Progenitor cell of endocrine pancreas (in vitro differentiated cells): ENCODE measurements at regions not wholly inside any gene's neighbourhood (a gene's known extent, or its start where the extent isn't known, plus 50 kb on each side); places are given as distances from the start of the nearest gene placed in this dataset.
A peak's percentile ranks its signal among the peaks of the same experiment; 100 is the strongest.

Experiments
- DNase-seq: peaks from one replicate; pipeline ENCODE4 v3.0.0; 2021; ENCODE audit warnings: low spot score; ENCODE audit not compliant: unreplicated experiment
- H3K27ac Mint-ChIP-seq: 2 replicates; pipeline ENCODE4 v1.8.0; 2021; ENCODE audit warnings: mild to moderate bottlenecking, moderate library complexity, mixed read lengths
- H3K27me3 Mint-ChIP-seq: 2 replicates; pipeline ENCODE4 v1.8.0; 2021; ENCODE audit warnings: mixed read lengths
- H3K36me3 Mint-ChIP-seq: 2 replicates; pipeline ENCODE4 v1.8.0; 2022; ENCODE audit warnings: mixed read lengths; ENCODE audit not compliant: insufficient read depth
- H3K4me1 Mint-ChIP-seq: 2 replicates; pipeline ENCODE4 v1.8.0; 2021; ENCODE audit warnings: low read depth, mixed read lengths
- H3K4me3 Mint-ChIP-seq: 2 replicates; pipeline ENCODE4 v1.8.0; 2021; ENCODE audit warnings: low read depth, mild to moderate bottlenecking, moderate library complexity, mixed read lengths
- H3K9me3 Mint-ChIP-seq: 2 replicates; pipeline ENCODE4 v1.8.0; 2021; ENCODE audit warnings: low read depth, mixed read lengths
- CTCF ChIP-seq: fragments of 200-600 bp; sonication (generic); IDR thresholded peaks from one replicate; pipeline ENCODE4 v1.5.0; 2021; ENCODE audit warnings: antibody characterized with exemption, mild to moderate bottlenecking; ENCODE audit not compliant: unreplicated experiment

DNA sequence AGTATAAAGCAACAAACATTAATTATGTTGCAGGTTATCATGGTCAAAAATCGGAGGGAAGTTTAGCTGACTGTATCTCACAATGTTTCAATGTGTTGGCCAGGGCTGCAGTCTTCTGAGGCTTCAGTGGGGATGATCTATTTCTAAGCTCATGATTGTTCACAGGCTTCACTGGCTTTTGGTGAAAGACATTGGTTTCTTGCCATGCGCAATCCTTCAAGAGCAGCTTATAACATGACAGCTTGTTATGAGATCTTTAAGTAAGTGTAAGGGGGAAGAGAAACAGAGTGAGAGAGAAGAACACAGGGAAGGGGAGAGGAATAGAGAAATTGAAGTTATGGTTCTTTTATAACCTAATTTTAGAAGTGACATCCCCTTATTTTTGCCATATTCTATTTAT, 385.9 kb upstream of the CHD1 start:
- Mint-ChIP-seq H3K4me3 (no peak overlapping the region), H3K4me1 (peaks cover under 1% of the 10 kb centered on the region), H3K27ac (no peak overlapping the region), H3K36me3 (peaks cover 2% of the 10 kb centered on the region), H3K27me3 (no peaks in the 10 kb centered on the region), H3K9me3 (peaks cover 5% of the 10 kb centered on the region)
- no peak for DNase-seq
- TF ChIP-seq CTCF, result no peak

DNA sequence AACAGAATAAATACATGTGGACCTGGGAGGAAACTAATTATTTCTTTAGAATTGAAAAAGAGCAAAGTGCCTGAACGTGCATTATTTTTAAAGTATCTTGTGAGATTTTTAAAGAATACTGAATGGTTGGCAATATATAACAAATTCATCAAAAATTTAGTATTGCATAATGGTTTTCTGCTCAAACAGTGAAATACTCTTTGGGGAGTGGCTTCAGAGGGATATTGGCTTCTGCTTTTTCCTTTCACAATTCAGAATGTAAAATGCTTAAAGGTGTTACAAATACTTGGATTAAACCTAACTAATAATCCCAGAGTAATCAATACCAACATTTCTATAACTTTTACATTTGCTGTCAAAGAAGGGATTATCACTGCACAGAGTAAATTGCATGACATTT, 379.3 kb upstream of the CHD1 start:
- H3K4me3 Mint-ChIP-seq, result no peak overlapping the region
- H3K4me1 Mint-ChIP-seq, result peaks cover 8% of the 10 kb centered on the region
- no peaks in the 10 kb centered on the region for H3K27me3 Mint-ChIP-seq
- no peak for DNase-seq
- H3K9me3 Mint-ChIP-seq, result no peaks in the 10 kb centered on the region
- H3K27ac Mint-ChIP-seq, result no peak overlapping the region
- H3K36me3 Mint-ChIP-seq, result no peaks in the 10 kb centered on the region
- TF ChIP-seq CTCF, result no peak

GRCh38 chr5:99305045-99305580, 376.3 kb upstream of the CHD1 start:
- no peak for TF ChIP-seq CTCF
- H3K9me3 Mint-ChIP-seq, result peaks cover 14% of the 10 kb centered on the region
- peaks cover 8% of the 10 kb centered on the region for H3K4me1 Mint-ChIP-seq
- no peaks in the 10 kb centered on the region for H3K27me3 Mint-ChIP-seq
- no peak overlapping the region for H3K4me3 Mint-ChIP-seq
- peaks cover 3% of the 10 kb centered on the region for H3K36me3 Mint-ChIP-seq
- H3K27ac Mint-ChIP-seq, result no peak overlapping the region
- DNase-seq, result no peak

GRCh38 chr5:99285606-99286005, 356.8 kb upstream of the CHD1 start:
- no peak for DNase-seq
- peaks cover 13% of the 10 kb centered on the region for H3K36me3 Mint-ChIP-seq
- H3K27me3 Mint-ChIP-seq, result no peaks in the 10 kb centered on the region
- peaks cover 15% of the 10 kb centered on the region for H3K4me1 Mint-ChIP-seq
- no peak overlapping the region for H3K4me3 Mint-ChIP-seq
- H3K9me3 Mint-ChIP-seq, result peaks cover 13% of the 10 kb centered on the region
- peak overlapping the region; percentile 69 for H3K27ac Mint-ChIP-seq
- TF ChIP-seq CTCF, result no peak

DNA sequence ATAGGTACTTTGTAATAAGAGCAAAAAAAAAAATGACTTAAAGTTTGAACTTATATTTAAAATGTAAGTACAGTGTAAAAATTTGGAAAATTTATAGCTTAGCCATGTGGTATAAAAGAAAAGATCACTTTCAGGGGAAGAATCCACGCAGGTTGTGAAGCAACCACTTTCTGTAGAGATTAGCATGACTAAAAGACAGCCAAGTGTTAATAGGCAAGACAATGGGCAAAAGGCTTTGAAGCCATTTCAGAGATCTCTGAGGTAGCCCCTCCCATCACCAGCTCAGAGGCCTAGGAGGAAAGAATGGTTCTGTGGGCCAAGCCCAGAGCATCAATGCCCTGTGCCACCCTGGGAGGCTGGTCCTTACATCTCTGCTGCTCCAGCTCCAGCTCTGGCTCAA, 346.3 kb upstream of the CHD1 start:
- no peak overlapping the region for H3K4me3 Mint-ChIP-seq
- no peak for DNase-seq
- peaks cover 4% of the 10 kb centered on the region for H3K4me1 Mint-ChIP-seq
- no peak overlapping the region for H3K27ac Mint-ChIP-seq
- H3K36me3 Mint-ChIP-seq, result peaks cover 5% of the 10 kb centered on the region
- no peak for TF ChIP-seq CTCF
- H3K9me3 Mint-ChIP-seq, result peaks cover 22% of the 10 kb centered on the region
- no peaks in the 10 kb centered on the region for H3K27me3 Mint-ChIP-seq
